ENCODE measurements at regions not wholly inside any gene's neighbourhood (a gene's known extent, or its start where the extent isn't known, plus 50 kb on each side); places are given as distances from the start of the nearest gene placed in this dataset.

DNA sequence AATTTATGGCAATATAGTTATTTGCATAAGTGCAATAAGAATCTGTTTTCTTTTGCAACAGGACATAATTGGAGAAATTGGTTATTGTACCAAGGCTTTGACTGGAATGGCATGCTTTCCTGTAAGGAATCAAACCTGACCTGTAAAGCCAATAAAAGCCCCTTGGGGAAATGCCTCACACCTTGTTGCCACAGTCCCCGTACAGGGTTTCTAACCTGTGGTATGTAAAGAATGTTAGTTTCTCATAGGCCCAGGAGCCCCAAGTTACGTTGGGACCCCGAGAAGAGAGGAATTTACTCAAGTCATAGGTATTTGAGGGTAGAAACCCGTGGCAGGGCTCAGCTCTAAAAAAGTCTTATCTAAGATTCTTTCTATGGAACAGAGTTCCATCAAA, 441.4 kb downstream of the IGSF11 start:
- H3K4me3 ChIP-seq: no peak overlapping the region
- H3K27me3 ChIP-seq: no peaks in the 10 kb centered on the region
- H3K9ac ChIP-seq (ENCODE audit: low read depth in 2 of 2, low read length in 2 of 2): no peak overlapping the region
- H3K27ac ChIP-seq: no peak overlapping the region
- no peaks in the 10 kb centered on the region for H3K36me3 ChIP-seq
- intact Hi-C loops (cut with DNase I): no loop called here
- H3K4me1 ChIP-seq: no peaks in the 10 kb centered on the region
- H3K9me3 ChIP-seq: no peaks in the 10 kb centered on the region
- no peak for DNase-seq
- TF ChIP-seq, protein P1, sequence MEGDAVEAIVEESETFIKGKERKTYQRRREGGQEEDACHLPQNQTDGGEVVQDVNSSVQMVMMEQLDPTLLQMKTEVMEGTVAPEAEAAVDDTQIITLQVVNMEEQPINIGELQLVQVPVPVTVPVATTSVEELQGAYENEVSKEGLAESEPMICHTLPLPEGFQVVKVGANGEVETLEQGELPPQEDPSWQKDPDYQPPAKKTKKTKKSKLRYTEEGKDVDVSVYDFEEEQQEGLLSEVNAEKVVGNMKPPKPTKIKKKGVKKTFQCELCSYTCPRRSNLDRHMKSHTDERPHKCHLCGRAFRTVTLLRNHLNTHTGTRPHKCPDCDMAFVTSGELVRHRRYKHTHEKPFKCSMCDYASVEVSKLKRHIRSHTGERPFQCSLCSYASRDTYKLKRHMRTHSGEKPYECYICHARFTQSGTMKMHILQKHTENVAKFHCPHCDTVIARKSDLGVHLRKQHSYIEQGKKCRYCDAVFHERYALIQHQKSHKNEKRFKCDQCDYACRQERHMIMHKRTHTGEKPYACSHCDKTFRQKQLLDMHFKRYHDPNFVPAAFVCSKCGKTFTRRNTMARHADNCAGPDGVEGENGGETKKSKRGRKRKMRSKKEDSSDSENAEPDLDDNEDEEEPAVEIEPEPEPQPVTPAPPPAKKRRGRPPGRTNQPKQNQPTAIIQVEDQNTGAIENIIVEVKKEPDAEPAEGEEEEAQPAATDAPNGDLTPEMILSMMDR (IDR thresholded peaks at IDR 0.05): no peak

- H3K4me3 ChIP-seq: no peak overlapping the region
- no peaks in the 10 kb centered on the region for H3K4me1 ChIP-seq
- intact Hi-C loops (cut with DNase I): no loop called here
- H3K36me3 ChIP-seq: no peaks in the 10 kb centered on the region
- no peak overlapping the region for H3K9ac ChIP-seq (ENCODE audit: low read depth in 2 of 2, low read length in 2 of 2)
- H3K27me3 ChIP-seq: no peaks in the 10 kb centered on the region
- TF ChIP-seq, protein P1 (IDR thresholded peaks at IDR 0.05): no peak
- no peak for DNase-seq
- no peaks in the 10 kb centered on the region for H3K9me3 ChIP-seq
- H3K27ac ChIP-seq: no peak overlapping the region
Measured at GRCh38 chr3:118597184-118597583, 437.5 kb downstream of the IGSF11 start.

- no peak for DNase-seq
- no peak overlapping the region for H3K27ac ChIP-seq
- H3K36me3 ChIP-seq: no peaks in the 10 kb centered on the region
- no peaks in the 10 kb centered on the region for H3K9me3 ChIP-seq
- TF ChIP-seq, protein P1 (IDR thresholded peaks at IDR 0.05): no peak
- no peak overlapping the region for H3K9ac ChIP-seq (ENCODE audit: low read depth in 2 of 2, low read length in 2 of 2)
- no peaks in the 10 kb centered on the region for H3K4me1 ChIP-seq
- intact Hi-C loops (cut with DNase I): no loop called here
- H3K27me3 ChIP-seq: no peaks in the 10 kb centered on the region
- no peak overlapping the region for H3K4me3 ChIP-seq
Measured at GRCh38 chr3:118607915-118608820, 426.5 kb downstream of the IGSF11 start.

DNA sequence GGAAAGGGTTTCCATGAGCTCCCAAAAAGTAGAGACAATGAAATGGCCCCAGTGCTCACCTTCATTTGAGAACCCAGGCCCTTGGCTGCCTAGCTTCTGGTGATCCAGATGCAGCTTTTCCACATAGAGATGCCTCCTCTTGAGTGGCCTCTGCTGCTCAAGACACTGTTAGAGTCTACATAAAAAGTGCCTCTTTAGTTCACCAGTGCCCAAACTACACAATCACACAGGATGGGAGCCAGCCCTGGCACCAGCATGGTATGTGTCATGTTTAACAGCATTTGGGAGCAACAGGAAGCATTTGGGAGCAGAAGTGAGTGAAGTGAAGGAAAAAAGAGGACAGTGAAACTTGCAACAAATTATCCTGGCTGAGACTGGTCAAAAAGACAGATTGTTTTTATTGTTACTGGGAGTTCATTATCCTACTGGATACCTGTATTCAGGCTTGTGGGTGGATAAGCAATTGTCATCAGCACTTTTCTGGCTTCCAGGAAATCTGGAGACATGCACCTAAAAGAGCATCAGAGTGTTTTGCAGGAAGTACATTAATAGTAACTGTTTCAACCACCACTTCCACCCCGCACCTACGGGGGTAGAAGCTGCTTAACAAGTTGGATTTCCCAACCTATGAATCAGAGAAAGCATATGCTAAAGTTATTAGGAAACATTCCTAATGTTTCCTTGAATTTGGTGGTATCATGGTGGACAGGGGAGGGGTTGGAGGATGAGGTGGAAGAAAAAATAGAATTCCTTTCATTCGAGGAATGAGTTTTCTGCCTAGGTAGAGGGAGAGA, 416.2 kb downstream of the IGSF11 start:
- H3K4me1 ChIP-seq: no peaks in the 10 kb centered on the region
- no peak overlapping the region for H3K9ac ChIP-seq (ENCODE audit: low read depth in 2 of 2, low read length in 2 of 2)
- H3K27ac ChIP-seq: no peak overlapping the region
- H3K36me3 ChIP-seq: no peaks in the 10 kb centered on the region
- intact Hi-C loops (cut with DNase I): no loop called here
- TF ChIP-seq, protein P1 (IDR thresholded peaks at IDR 0.05): no peak
- no peaks in the 10 kb centered on the region for H3K27me3 ChIP-seq
- no peaks in the 10 kb centered on the region for H3K9me3 ChIP-seq
- no peak for DNase-seq
- H3K4me3 ChIP-seq: no peak overlapping the region

DNA sequence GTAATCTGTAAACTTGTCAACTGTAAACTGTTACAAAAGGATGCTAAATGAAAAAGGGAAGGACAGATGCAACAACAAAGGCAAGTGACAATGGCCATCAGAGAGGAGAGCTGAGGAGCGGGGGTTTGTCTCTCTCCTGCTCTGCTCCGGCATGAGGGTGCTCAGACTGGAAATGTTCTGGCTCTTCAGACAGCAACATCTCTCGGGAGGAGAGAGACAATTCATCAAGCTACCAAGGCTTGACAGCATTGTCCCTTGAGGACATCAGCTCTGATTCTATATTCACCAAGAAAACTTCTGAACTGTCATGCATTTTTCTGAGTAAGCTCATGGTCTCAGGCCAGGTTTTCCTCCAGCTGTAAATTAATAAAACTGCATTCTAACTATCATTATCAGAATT, 408.2 kb downstream of the IGSF11 start:
- intact Hi-C loops (cut with DNase I): no loop called here

More for the DNA sequence above, 408.2 kb downstream of the IGSF11 start:
- Histone ChIP-seq H3K36me3 (no peaks in the 10 kb centered on the region), H3K27me3 (no peaks in the 10 kb centered on the region), H3K27ac (no peak overlapping the region), H3K9ac (ENCODE audit: low read depth in 2 of 2, low read length in 2 of 2) (no peak overlapping the region), H3K9me3 (no peaks in the 10 kb centered on the region), H3K4me3 (no peak overlapping the region), H3K4me1 (no peaks in the 10 kb centered on the region)
- TF ChIP-seq, protein P1 (IDR thresholded peaks at IDR 0.05): no peak
- no peak for DNase-seq

Measured in colonic mucosa (tissue), 4 donors.